Neural crest cell (in vitro differentiated cells): ENCODE measurements at regions not wholly inside any gene's neighbourhood (a gene's known extent, or its start where the extent isn't known, plus 50 kb on each side); places are given as distances from the start of the nearest gene placed in this dataset.

Experiments
- DNase-seq: peaks from one replicate; pipeline ENCODE4 v3.0.0; 2021; ENCODE audit warnings: low read depth, mixed read lengths, low spot score
- H3K27ac Mint-ChIP-seq: one replicate; pipeline ENCODE4 v1.8.0; 2021; ENCODE audit warnings: mild to moderate bottlenecking, mixed read lengths; ENCODE audit not compliant: unreplicated experiment
- H3K27me3 Mint-ChIP-seq: 2 replicates; pipeline ENCODE4 v1.8.0; 2021; ENCODE audit warnings: low read depth, mild to moderate bottlenecking, mixed read lengths
- H3K36me3 Mint-ChIP-seq: 2 replicates; pipeline ENCODE4 v1.8.0; 2021; ENCODE audit warnings: low read depth, mild to moderate bottlenecking, mixed read lengths
- H3K4me1 Mint-ChIP-seq: 2 replicates; pipeline ENCODE4 v1.8.0; 2021; ENCODE audit warnings: mixed read lengths
- H3K4me3 Mint-ChIP-seq: one replicate; pipeline ENCODE4 v1.8.0; 2021; ENCODE audit warnings: mild to moderate bottlenecking, mixed read lengths
- H3K9me3 Mint-ChIP-seq: 2 replicates; pipeline ENCODE4 v1.8.0; 2021; ENCODE audit warnings: mixed read lengths
- TF ChIP-seq, protein P1 (sequence below): fragments of 200-600 bp; sonication (generic); conservative IDR thresholded peaks from 2 replicates; pipeline ENCODE4 v1.5.0; 2021; ENCODE audit warnings: antibody characterized with exemption, mild to moderate bottlenecking

DNA sequence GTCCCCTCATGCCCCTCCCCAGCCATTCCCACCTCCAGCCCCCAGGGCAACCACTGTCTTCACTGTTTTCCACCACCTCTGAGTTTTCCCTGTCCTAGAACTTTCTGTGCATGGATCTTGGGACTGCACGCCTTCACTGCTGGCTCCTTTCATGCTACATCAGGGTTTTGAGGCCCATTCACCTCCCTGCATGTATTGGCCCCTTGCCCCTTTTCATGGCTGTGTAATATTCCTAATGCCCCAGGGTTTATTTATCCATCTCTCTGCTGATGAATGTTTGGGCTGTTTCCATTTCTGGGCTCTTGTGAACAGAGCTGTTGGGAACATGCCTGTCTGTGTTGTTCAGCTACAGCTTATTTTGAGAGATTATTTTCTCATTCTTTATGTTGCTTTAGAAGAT, 205.0 kb downstream of the RBFOX3 start:
- TF ChIP-seq, protein P1, sequence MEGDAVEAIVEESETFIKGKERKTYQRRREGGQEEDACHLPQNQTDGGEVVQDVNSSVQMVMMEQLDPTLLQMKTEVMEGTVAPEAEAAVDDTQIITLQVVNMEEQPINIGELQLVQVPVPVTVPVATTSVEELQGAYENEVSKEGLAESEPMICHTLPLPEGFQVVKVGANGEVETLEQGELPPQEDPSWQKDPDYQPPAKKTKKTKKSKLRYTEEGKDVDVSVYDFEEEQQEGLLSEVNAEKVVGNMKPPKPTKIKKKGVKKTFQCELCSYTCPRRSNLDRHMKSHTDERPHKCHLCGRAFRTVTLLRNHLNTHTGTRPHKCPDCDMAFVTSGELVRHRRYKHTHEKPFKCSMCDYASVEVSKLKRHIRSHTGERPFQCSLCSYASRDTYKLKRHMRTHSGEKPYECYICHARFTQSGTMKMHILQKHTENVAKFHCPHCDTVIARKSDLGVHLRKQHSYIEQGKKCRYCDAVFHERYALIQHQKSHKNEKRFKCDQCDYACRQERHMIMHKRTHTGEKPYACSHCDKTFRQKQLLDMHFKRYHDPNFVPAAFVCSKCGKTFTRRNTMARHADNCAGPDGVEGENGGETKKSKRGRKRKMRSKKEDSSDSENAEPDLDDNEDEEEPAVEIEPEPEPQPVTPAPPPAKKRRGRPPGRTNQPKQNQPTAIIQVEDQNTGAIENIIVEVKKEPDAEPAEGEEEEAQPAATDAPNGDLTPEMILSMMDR, result no peak
- no peak overlapping the region for H3K27ac Mint-ChIP-seq
- no peak for DNase-seq
- peaks cover 7% of the 10 kb centered on the region for H3K4me1 Mint-ChIP-seq
- no peaks in the 10 kb centered on the region for H3K9me3 Mint-ChIP-seq
- no peak overlapping the region for H3K4me3 Mint-ChIP-seq
- H3K36me3 Mint-ChIP-seq, result no peaks in the 10 kb centered on the region
- H3K27me3 Mint-ChIP-seq, result peaks cover 51% of the 10 kb centered on the region

DNA sequence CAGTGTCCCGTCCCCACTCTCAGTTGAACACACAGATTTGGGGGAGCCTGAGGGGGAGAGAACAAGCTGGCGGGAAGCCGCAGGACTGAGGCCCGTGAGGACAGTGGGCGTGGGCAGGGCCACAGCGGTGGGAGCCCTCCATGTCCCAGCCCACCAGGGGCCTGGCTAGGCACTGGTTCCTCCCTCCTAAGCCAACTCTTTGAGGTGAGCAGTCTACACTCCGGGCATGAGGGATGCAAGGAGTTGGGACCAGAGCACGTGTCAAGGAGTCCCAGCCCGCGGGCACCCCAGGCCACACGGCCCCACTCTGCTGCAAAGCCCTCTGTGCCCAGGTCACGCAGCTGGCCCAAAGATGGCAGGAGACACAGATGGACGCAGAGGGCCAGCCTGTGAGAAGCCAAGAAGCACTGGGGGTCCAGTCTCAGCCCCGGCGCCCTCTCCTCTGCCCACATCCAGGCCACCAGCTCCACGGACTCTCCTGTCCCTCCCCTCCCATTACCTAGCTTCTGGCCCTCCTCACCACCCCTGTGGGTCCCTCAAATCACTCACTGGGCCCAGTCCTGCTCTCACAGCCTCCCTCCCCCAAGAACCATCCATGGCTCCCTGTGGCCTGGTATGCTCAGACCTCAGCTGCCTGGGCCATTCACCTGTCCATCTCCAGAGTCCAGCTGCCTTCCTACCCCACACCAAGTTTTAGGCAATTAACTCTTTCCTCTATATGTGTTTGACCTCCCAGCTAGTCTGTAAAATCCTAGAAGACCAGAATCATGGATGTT, 206.5 kb downstream of the RBFOX3 start:
- peak overlapping the region; percentile 81 for H3K27ac Mint-ChIP-seq
- H3K4me1 Mint-ChIP-seq, result peaks cover 13% of the 10 kb centered on the region
- DNase-seq, result no peak
- no peaks in the 10 kb centered on the region for H3K9me3 Mint-ChIP-seq
- TF ChIP-seq, protein P1, result no peak
- H3K36me3 Mint-ChIP-seq, result no peaks in the 10 kb centered on the region
- H3K27me3 Mint-ChIP-seq, result peaks cover 62% of the 10 kb centered on the region
- H3K4me3 Mint-ChIP-seq, result no peak overlapping the region

DNA sequence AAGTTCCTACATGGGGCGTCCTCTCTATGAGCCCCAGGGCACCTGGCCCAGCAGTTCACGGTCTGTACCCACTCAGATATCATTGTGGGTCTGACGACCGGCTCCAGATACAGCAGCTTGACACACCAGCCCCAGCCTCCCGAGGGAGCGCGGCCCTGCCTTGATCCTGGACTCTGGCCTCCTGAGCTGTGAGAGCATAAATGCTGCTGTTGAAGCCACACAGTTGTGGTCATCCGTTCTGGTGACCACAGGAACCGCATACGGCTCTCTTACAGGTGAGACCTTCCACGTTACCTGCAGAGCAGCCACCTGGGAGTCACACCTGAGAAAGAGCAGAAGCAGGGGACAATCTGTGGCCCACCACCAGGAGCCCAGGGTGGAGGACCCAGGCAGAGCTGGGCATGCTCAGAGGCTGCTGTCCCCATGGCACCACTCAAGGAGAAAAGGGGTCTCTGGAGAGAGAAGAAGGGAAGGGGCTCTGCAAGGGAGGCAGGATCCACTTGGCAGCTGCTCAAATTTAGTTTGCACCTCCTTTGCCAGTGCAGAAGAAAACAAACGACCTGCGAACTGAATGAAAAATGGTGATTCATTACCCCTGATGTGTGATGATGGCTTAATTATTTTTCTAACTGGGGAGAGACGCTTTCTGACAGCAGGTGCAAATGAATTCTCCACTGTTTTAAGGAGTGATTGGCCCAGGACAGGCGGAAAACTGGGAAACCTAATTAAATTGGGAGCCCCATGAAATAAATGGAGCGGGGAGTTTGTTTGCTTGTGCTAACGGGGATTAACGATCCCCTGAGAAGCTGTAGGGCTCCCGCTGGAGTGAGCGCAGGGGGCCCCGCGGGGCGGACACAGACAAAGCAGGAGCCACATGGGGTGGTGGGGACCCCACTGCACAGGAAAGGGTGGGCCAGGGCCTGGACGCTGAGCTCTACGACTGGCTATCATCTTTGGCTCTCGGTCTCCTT, 208.9 kb downstream of the RBFOX3 start:
- Mint-ChIP-seq H3K36me3 (no peaks in the 10 kb centered on the region), H3K27ac (no peak overlapping the region), H3K9me3 (no peaks in the 10 kb centered on the region), H3K4me3 (no peak overlapping the region), H3K4me1 (peaks cover 13% of the 10 kb centered on the region), H3K27me3 (peaks cover 52% of the 10 kb centered on the region)
- DNase-seq, result no peak
- TF ChIP-seq, protein P1, result no peak

DNA sequence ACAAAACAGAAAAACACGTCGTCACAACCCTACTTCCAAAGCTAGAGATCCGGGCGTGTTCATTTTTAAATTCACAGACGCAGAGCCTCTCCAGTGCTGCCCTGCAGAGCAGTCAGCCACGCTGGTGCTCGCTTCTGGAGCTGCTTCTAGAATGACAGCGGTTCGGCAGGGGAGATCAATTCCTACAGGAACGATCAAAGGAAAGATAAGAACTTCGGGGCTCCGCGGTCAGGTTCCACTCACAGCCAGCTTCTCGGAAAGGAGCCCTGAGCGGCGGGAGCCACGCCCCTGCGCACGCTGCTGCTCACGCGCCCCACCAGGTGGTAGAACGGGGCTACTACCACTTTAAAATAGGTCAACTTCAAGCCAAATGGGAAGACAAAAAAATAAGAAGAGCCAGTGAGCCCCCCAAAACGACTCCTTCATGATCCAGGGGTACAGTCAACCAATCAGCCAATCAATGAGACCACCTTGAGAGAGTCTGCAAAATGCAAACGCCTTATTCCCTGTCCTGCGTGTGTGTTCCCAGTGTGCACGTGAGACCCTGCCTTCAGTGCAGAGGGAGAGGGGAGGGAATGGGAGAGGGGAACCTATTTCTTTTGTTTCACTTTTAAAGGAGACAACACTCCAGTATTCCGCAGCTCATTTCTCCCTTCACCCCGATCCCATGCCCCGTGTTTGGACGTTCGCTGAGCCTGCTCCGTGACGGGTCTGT, 209.7 kb downstream of the RBFOX3 start:
- TF ChIP-seq, protein P1, result peak; percentile 93
- peak; percentile 81 for DNase-seq
- Mint-ChIP-seq H3K4me3 (no peak overlapping the region), H3K27me3 (peaks cover 44% of the 10 kb centered on the region), H3K27ac (no peak overlapping the region), H3K36me3 (no peaks in the 10 kb centered on the region), H3K4me1 (peaks cover 13% of the 10 kb centered on the region), H3K9me3 (no peaks in the 10 kb centered on the region)

DNA sequence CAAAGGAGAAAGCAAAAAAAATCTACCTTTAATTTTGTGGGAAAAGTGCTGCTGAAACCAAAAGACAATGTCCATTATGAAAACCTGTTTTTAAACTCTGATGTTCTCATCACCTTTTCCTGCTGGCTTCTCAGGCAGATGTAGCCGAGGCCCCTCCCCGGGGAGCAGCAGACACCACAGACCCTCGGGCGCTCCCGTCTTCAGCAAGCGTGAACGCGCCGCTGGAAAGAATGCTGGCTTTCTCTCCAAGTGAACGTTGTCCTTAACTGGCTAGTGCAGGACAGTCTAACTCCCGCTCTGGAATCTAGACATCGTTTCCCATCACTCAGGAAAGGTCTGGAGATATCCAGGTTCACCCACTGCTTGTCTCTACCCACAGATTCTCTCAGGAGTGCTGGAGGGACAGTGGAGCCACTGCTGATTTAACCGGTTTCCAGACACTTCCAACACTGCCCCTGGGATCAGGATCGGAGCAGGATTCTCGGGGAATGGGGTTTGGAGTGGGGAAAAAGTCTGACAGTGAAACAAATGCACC, 211.2 kb downstream of the RBFOX3 start:
- no peak for DNase-seq
- TF ChIP-seq, protein P1, result no peak
- no peak overlapping the region for H3K27ac Mint-ChIP-seq
- peaks cover 33% of the 10 kb centered on the region for H3K27me3 Mint-ChIP-seq
- no peaks in the 10 kb centered on the region for H3K36me3 Mint-ChIP-seq
- no peaks in the 10 kb centered on the region for H3K9me3 Mint-ChIP-seq
- H3K4me3 Mint-ChIP-seq, result no peak overlapping the region
- peaks cover 13% of the 10 kb centered on the region for H3K4me1 Mint-ChIP-seq
